Skeletal muscle tissue (tissue), 3 donors: ENCODE measurements at regions not wholly inside any gene's neighbourhood (a gene's known extent, or its start where the extent isn't known, plus 50 kb on each side); places are given as distances from the start of the nearest gene placed in this dataset.

Experiments
- H3K27ac ChIP-seq: one replicate; pipeline ENCODE4 v1.7.0; 2013; ENCODE audit warnings: mild to moderate bottlenecking, low read depth, low read length, inconsistent platforms
- H3K27me3 ChIP-seq, 3 donors: one replicate each; pipeline ENCODE4 v1.7.0; 2013; ENCODE audit warnings: low read length in 3 of 3; ENCODE audit not compliant: control insufficient read depth in 3 of 3, insufficient read depth in 3 of 3
- H3K36me3 ChIP-seq, 3 donors: one replicate each; pipeline ENCODE4 v1.7.0; 2013; ENCODE audit warnings: low read length in 3 of 3; ENCODE audit not compliant: control insufficient read depth in 3 of 3, insufficient read depth in 3 of 3
- H3K4me1 ChIP-seq, 3 donors: one replicate each; pipeline ENCODE4 v1.7.0; 2013; ENCODE audit warnings: low read length in 3 of 3, mild to moderate bottlenecking in 3 of 3; ENCODE audit not compliant: control insufficient read depth in 3 of 3, insufficient read depth in 3 of 3
- H3K4me3 ChIP-seq, 3 donors: one replicate each; pipeline ENCODE4 v1.7.0; 2013; ENCODE audit warnings: low read length in 3 of 3
- H3K9ac ChIP-seq, 3 donors: one replicate each; pipeline ENCODE4 v1.7.0; 2013; ENCODE audit warnings: low read length in 3 of 3, mild to moderate bottlenecking in 3 of 3, moderate library complexity in 2 of 3, low read depth in 1 of 3
- H3K9me3 ChIP-seq, 3 donors: one replicate each; pipeline ENCODE4 v1.7.0; 2013; ENCODE audit warnings: low read length in 3 of 3; ENCODE audit not compliant: control insufficient read depth in 3 of 3
- donor health status: Osteomylitis.

- Histone ChIP-seq H3K9me3 (peaks cover 2 to 4% (median 4%) of the 10 kb centered on the region in 3 donors), H3K4me1 (no peaks in the 10 kb centered on the region), H3K27ac (no peak overlapping the region), H3K27me3 (no peaks in the 10 kb centered on the region), H3K36me3 (no peaks in the 10 kb centered on the region), H3K9ac (no peak overlapping the region), H3K4me3 (no peak overlapping the region)
Measured at GRCh38 chr6:44522871-44523270, 135.4 kb downstream of the CDC5L start.

GRCh38 chr6:44524476-44525227 lies 137.1 kb downstream of the CDC5L start:
- Histone ChIP-seq H3K9me3 (peaks cover 0 to 4% (median 4%) of the 10 kb centered on the region in 3 donors), H3K27ac (no peak overlapping the region), H3K36me3 (no peaks in the 10 kb centered on the region), H3K4me1 (no peaks in the 10 kb centered on the region), H3K9ac (no peak overlapping the region), H3K4me3 (no peak overlapping the region), H3K27me3 (peaks cover 0 to 6% (median 0%) of the 10 kb centered on the region in 3 donors)

GRCh38 chr6:44525761-44526351 lies 138.3 kb downstream of the CDC5L start:
- H3K27me3 ChIP-seq = peaks cover 0 to 7% (median 0%) of the 10 kb centered on the region in 3 donors
- no peak overlapping the region for H3K4me3 ChIP-seq
- no peak overlapping the region for H3K9ac ChIP-seq

GRCh38 chr6:44527181-44527580 lies 139.7 kb downstream of the CDC5L start:
- Histone ChIP-seq H3K27ac (no peak overlapping the region), H3K36me3 (no peaks in the 10 kb centered on the region), H3K9me3 (peaks cover 0 to 4% (median 4%) of the 10 kb centered on the region in 3 donors), H3K4me1 (no peaks in the 10 kb centered on the region), H3K27me3 (peaks cover 0 to 7% (median 0%) of the 10 kb centered on the region in 3 donors), H3K4me3 (no peak overlapping the region), H3K9ac (no peak overlapping the region)

More at GRCh38 chr6:44525761-44526351, 138.3 kb downstream of the CDC5L start:
- Histone ChIP-seq H3K36me3 (no peaks in the 10 kb centered on the region), H3K9me3 (peaks cover 0 to 4% (median 4%) of the 10 kb centered on the region in 3 donors), H3K27ac (no peak overlapping the region), H3K4me1 (no peaks in the 10 kb centered on the region)

- H3K27ac ChIP-seq = no peak overlapping the region
- H3K4me3 ChIP-seq = no peak overlapping the region
- H3K36me3 ChIP-seq = no peaks in the 10 kb centered on the region
- H3K9ac ChIP-seq = no peak overlapping the region
- no peaks in the 10 kb centered on the region for H3K4me1 ChIP-seq
- H3K27me3 ChIP-seq = peaks cover 0 to 7% (median 0%) of the 10 kb centered on the region in 3 donors
- H3K9me3 ChIP-seq = peaks cover 0 to 4% (median 4%) of the 10 kb centered on the region in 3 donors
Measured at GRCh38 chr6:44527583-44528369, 140.3 kb downstream of the CDC5L start.

GRCh38 chr6:44528370-44528644 lies 140.8 kb downstream of the CDC5L start:
- Histone ChIP-seq H3K9ac (no peak overlapping the region), H3K27ac (no peak overlapping the region), H3K4me1 (no peaks in the 10 kb centered on the region), H3K4me3 (no peak overlapping the region), H3K9me3 (peaks cover 0 to 4% (median 4%) of the 10 kb centered on the region in 3 donors), H3K36me3 (no peaks in the 10 kb centered on the region), H3K27me3 (peaks cover 0 to 7% (median 0%) of the 10 kb centered on the region in 3 donors)

- Histone ChIP-seq H3K4me3 (no peak overlapping the region), H3K9me3 (peaks cover 0 to 4% (median 4%) of the 10 kb centered on the region in 3 donors), H3K9ac (no peak overlapping the region), H3K27me3 (peaks cover 0 to 9% (median 0%) of the 10 kb centered on the region in 3 donors), H3K36me3 (no peaks in the 10 kb centered on the region), H3K4me1 (no peaks in the 10 kb centered on the region), H3K27ac (no peak overlapping the region)
Measured at GRCh38 chr6:44528716-44529115, 141.2 kb downstream of the CDC5L start.

- Histone ChIP-seq H3K4me1 (no peaks in the 10 kb centered on the region), H3K9ac (no peak overlapping the region), H3K27me3 (peaks cover 0 to 9% (median 0%) of the 10 kb centered on the region in 3 donors), H3K36me3 (no peaks in the 10 kb centered on the region), H3K27ac (no peak overlapping the region), H3K4me3 (no peak overlapping the region), H3K9me3 (peaks cover 0 to 4% (median 4%) of the 10 kb centered on the region in 3 donors)
Measured at GRCh38 chr6:44529146-44529905, 141.8 kb downstream of the CDC5L start.

GRCh38 chr6:44530209-44530909 lies 142.9 kb downstream of the CDC5L start:
- no peaks in the 10 kb centered on the region for H3K4me1 ChIP-seq
- H3K27ac ChIP-seq = no peak overlapping the region
- H3K9me3 ChIP-seq = no peaks in the 10 kb centered on the region
- peaks cover 0 to 9% (median 0%) of the 10 kb centered on the region in 3 donors for H3K27me3 ChIP-seq
- H3K9ac ChIP-seq = no peak overlapping the region
- H3K36me3 ChIP-seq = no peaks in the 10 kb centered on the region
- no peak overlapping the region for H3K4me3 ChIP-seq
